IPS-11a (cell line): ENCODE measurements at regions not wholly inside any gene's neighbourhood (a gene's known extent, or its start where the extent isn't known, plus 50 kb on each side); places are given as distances from the start of the nearest gene placed in this dataset.
"Not testable (repeated sequence)": the region's sequence is repeated elsewhere in the genome, so short reads cannot be mapped to it uniquely, and the experiment has no call there.

Experiments used
- H3K4me3 ChIP-seq: one replicate; pipeline ENCODE4 v1.5.1; 2013; ENCODE audit warnings: low read depth, low read length, control low read depth

DNA sequence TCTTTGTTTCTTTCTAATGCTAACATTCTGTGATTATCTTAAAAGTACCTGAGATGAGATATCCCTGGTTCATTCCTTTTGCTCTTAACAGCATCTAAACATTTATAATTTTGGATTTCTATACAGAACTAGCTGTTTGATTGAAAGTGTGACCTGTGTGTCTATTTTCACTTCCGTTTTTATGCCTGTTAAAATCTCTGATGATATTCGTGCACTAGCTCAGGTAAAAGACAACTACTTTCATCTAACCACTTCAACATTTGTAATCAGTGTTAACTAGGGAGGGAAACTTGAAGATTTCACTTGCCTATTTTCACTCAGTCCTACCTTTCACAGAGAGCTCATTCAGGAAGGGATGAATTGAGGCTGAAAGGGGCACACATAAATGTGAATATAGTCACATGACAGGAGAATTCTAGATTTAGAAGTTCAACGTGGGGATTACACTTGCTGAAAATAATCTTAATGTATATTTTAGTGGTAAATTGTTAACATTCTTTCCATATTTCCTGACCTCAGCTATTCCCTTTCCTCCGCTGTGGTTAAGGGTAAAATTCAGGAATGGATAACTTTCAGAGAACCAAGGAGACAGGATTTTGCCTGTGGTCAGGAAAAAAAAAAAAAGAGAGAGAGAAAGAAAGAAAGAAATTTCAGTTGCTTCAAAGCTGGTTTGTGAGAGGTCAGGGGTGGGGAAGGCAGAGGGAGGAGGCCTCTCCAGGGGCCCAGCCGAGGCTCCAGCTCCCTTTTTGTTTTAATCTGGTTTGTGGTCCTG lies 159.8 kb upstream of the TSC22D2 start:
- H3K4me3 ChIP-seq = no peak overlapping the region

DNA sequence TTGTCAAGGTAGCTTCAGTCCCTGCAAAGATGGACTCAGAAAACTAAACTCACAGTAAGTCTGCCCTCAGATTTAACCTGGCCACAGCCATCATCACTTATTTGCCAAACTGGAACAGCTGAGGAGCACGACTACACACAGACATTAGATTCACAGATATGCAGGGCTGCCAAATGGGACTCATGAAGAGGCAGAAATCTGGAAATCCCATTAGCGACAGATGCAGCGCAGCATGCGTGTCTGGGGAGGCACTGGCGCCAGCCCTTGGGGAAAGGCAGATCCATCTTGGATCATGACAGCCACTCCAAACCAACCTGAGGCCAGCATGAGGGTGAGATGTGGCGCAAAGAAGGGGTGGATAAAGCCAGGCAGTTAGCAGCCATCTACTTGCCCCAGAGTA lies 160.7 kb upstream of the TSC22D2 start:
- H3K4me3 ChIP-seq = no peak overlapping the region

DNA sequence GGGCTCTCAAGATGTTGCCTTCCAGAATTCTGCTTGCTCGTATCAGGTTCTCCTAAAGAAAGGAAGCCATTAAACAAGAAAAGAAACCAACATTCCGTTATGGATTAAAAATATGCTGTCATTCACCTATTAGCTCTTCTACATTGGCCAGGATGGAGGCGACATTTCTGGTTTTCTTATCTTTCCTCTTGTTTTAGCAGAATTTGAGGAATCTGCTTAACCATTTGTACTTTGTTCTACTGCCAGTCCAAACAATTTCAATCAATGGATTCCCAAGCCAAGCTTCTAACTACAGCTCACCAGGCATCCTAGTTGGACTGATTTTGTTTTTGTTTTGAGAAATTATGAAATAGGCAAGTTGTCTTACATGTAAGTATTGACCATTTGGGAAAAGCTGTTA lies 164.6 kb upstream of the TSC22D2 start:
- H3K4me3 ChIP-seq = no peak overlapping the region

DNA sequence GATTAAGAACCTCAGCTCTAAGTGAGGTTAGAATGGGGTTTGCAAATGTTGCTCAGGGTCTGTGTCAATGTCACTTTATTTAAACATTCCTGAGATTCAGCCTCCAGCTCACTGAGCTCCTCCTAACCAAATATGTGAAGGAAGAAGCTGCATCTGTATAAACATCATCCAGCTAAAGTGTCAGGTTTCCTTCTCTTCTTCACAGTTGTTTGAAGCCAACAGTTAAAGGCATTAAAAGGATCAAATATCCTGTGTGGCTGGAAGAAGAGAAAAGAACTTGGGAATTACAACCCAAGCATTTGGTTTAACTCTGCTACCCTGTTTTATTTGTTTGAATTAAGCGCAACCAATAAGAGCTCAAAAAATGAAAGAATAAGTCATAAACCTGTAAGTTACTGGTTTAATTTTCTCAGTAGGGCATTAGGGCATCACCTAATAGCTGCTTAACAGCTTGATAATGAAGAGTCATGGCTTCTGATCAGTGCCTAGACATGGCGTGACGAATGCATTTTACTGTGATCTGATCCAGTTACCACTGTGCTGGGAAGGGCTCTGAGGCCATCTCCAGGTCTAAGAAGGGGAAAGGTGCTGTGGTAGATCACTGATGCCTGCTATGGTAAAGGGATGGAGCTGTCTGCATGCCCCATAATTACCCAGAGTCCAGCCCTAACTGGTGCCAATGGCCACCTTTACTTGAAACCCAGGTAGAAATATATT lies 165.7 kb upstream of the TSC22D2 start:
- no peak overlapping the region for H3K4me3 ChIP-seq

DNA sequence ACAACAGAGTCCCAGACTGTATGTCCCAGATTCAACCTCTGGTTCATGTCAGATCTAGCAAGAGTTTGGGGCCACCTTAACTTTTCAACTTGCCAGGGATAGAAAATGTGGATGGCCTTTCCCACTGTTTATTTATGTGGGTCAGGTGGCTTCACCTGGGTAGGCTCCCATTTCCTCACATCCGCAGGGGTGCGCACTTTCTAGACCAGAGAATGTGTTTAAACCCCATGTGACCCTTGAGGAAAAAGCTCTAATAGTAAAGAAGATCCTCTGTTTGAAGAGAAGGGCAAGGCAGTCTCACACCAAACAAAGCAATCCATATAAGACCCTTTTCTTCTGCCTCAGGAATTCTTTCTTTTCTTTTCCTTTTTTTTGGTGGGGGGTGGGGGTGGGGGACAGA lies 167.2 kb upstream of the TSC22D2 start:
- H3K4me3 ChIP-seq = no peak overlapping the region

DNA sequence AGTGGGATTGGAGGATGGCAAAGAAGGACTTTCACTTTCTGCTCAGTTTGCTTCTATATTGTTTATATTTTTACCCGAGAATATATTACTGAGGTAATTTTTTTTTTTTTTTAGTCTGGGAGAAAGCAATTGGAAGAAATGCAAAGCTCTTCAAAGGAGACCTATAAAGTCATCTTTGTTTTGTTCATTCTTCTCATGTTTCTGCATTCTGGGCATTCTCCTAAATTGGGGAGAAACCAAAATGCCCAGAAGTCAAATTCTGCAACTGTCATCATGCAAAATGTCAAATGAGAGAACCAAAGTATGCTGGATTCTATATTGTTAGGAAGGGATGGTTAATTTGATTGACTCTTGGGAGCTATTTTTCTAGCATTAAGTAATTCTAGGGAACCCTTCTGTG lies 168.3 kb upstream of the TSC22D2 start:
- no peak overlapping the region for H3K4me3 ChIP-seq

DNA sequence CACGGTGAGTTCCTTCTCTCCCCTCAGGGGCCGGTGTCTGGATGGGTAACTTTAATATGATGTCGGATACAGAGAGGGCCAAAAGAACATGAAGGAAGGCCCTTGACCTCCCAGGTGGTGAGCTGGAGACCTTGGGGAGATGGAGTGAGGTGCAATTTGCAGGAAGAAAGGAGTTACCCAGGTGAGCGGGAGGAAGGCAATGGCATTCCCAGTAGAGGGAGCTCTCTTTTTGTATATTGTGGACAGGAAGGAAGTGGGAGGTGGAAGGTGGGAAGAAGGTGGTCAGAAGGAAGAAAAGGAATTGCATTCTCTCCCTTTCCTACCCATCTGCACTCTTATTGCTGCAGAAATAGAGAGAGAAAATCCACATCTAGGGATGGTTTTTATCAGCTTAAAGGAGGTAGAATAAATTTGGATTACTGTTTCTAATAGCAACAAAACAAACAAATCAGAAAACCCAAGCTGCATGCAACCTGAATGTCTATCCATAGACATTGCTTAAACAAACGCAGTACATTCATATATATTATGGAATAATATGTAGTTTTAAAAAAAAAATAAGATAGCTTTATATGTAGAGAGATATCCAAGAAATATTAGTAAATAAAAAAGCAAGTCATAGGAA lies 169.0 kb upstream of the TSC22D2 start:
- no peak overlapping the region for H3K4me3 ChIP-seq

DNA sequence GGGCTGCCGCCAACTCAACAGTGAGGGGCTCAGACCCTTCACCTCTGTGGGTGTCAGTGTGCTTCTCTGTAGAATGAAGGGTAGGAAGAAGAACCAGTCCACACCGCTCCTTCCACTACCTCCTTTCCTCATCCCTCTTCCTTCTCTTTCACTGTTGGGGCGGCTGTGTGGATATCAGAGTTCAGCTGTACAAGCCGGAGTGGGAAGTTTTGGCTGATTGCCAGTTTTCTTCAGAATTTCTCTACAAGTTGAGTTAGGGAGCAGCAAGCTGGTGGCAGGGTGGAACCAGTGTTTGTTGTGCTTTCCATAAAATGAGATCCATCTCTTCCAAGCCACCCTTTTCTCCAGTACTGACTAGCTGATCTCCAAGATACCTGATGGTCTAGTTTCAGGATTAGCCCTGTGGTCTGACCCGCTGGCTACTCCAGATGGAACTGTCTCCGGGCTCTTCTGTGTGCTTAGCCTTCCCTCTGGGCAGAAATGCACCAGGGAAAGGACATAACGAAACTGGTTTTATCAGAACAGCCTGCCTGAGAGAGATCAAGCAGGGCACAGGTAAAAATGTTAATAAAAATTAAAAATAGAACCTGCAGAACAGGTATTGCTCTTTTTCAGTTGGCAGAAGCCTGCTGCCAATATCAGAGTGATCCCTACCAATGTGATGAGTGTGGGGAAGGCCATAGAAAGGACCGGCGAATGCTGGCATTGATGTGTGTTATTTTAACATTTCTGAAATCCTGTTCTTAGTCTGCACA lies 169.9 kb upstream of the TSC22D2 start:
- H3K4me3 ChIP-seq = no peak overlapping the region

GRCh38 chr3:150237490-150237889 lies 170.6 kb upstream of the TSC22D2 start:
- no peak overlapping the region for H3K4me3 ChIP-seq

- no peak overlapping the region for H3K4me3 ChIP-seq
These were observed 171.6 kb upstream of the TSC22D2 start for GRCh38 chr3:150236316-150237082.

DNA sequence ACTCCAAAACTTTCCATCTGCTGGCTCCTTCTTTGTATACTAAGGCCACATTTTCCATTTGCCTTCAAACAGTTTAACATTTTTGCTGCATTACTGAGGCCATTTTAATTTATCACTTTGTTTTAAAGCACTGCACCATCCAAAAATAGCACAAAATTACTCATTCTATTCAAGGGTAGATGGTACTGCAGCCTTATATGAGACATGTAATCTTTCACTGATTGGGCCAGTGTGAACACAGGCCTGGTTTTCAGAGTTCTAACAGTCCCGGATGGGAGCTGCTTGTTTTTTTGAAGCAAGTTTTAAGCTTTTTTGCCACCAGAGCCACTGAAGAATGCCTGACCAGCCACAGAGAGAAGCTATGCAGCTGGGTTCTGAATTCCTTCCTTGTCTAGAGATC lies 172.3 kb upstream of the TSC22D2 start:
- no peak overlapping the region for H3K4me3 ChIP-seq

GRCh38 chr3:150232992-150233451 lies 175.1 kb upstream of the TSC22D2 start:
- H3K4me3 ChIP-seq = no peak overlapping the region

DNA sequence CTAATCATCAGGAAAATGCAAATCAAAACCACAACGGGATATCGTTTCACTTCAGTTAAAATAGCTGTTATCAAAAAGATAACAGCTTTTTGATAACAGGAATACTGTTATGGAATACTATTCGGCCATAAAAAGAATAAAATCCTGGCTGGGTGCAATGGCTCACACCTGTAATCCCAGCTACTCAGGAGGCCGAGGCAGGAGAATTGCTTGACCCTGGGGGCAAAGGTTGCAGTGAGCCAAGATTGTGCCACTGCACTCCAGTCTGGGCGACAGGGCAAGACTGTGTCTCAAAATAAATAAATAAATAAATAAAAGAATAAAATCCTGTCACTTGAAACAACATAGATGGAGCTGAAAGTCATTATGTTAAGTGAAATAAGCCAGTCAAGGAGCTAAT lies 178.1 kb upstream of the TSC22D2 start:
- H3K4me3 ChIP-seq = no peak overlapping the region

DNA sequence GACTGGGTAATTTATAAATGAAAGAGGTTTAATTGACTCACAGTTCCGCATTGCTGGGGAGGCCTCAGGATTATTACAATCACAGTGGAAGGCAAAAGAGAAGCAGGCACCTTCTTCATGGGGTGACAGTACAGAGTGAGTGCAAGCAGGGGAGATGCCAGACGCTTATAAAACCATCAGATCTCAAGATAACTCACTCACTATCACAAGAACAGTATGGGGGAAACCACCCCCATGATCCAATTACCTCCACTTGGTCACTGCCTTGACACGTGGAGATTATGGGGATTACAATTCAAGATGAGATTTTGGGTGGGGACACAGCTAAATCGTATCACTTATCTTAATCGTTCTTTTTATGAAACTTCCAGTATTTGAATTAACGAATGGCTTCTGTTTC lies 179.5 kb upstream of the TSC22D2 start:
- not testable (repeated sequence) for H3K4me3 ChIP-seq

- no peak overlapping the region for H3K4me3 ChIP-seq
These were observed 180.3 kb upstream of the TSC22D2 start for GRCh38 chr3:150227839-150228238.

DNA sequence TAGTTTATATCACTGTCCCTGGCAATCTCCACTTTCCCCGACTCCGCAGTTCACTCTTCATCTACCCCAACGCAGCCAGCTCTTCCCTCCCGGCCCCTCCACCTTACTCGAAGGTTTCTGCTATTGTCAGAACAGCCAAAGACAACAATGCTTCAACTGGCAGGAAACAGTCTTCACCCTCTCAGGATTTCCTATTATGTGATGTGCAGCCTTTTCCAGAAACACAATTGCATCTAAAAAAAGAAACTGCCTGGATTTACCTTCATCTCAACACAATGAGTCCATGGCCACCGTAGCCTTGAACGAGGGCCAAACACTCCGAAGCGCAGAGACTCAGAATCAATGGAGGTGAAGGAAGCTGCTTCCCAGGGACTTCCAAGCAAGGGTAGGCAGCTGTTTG lies 182.1 kb upstream of the TSC22D2 start:
- H3K4me3 ChIP-seq = no peak overlapping the region

GRCh38 chr3:150223558-150223957 lies 184.5 kb upstream of the TSC22D2 start:
- H3K4me3 ChIP-seq = no peak overlapping the region

DNA sequence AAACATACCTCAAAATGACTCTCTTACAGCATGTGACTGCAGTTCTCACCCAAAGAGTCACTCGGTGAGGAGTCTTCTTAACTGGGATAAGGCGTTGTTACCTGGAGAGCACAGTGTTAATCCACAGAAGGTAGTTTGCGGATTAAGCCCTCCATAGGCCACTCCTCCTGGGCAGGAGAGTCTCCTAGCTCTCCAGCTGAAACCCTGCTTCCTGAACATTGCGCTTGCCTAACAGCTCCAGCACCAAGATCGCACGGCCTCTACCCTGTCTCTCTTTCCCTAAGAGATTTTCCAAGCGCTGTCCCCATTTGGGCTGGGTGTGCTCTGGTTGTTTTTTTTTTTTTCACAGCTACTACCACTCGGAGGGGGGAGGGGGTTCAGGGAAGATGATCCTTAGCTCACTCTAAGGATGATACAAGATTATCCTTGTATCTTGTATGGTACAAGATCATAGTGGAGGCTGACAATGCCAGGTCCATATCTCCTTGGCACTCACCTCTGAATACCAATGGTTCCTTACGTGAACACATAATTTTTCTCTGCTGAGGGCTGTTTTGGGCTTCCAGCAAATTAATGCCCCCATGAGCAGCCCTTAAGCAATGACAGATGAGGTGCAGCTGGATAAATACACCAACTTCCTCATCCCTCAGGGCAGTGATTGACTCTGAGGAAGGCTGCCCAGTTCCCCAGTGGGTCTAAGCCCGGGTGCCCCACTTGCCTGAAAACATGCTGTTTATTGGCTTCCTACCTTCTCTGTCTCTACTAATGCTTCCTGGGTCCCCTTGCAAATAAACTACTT lies 185.2 kb upstream of the TSC22D2 start:
- no peak overlapping the region for H3K4me3 ChIP-seq

- H3K4me3 ChIP-seq = no peak overlapping the region
These were observed 186.1 kb upstream of the TSC22D2 start for GRCh38 chr3:150221904-150222523.
